ENCODE measurements at regions not wholly inside any gene's neighbourhood (a gene's known extent, or its start where the extent isn't known, plus 50 kb on each side); places are given as distances from the start of the nearest gene placed in this dataset.

GRCh38 chr12:89786177-89786810, 77.7 kb upstream of the ATP2B1 start:
- WGBS, 2 experiments = 88 to 94% methylated on average over 2 of the region's 2 CpGs
- no peaks in the 10 kb centered on the region for H3K36me3 ChIP-seq (ENCODE audit: control insufficient read depth, insufficient read depth, low read length)
- H3K4me1 ChIP-seq (ENCODE audit: control insufficient read depth, insufficient read depth, low read length) = no peaks in the 10 kb centered on the region
- no peak overlapping the region for H3K27ac ChIP-seq (ENCODE audit: insufficient read depth, low read depth, low read length, poor library complexity, severe bottlenecking)
- H3K27me3 ChIP-seq (ENCODE audit: control insufficient read depth, insufficient read depth, low read length, poor library complexity, severe bottlenecking) = no peaks in the 10 kb centered on the region
- H3K9me3 ChIP-seq (ENCODE audit: control insufficient read depth, low read length) = no peaks in the 10 kb centered on the region
- H3K4me3 ChIP-seq (ENCODE audit: insufficient read depth, low read depth, low read length) = no peak overlapping the region

- Histone ChIP-seq H3K9me3 (ENCODE audit: control insufficient read depth, low read length) (no peaks in the 10 kb centered on the region), H3K4me3 (ENCODE audit: insufficient read depth, low read depth, low read length) (no peak overlapping the region), H3K27me3 (ENCODE audit: control insufficient read depth, insufficient read depth, low read length, poor library complexity, severe bottlenecking) (no peaks in the 10 kb centered on the region), H3K36me3 (ENCODE audit: control insufficient read depth, insufficient read depth, low read length) (no peaks in the 10 kb centered on the region), H3K27ac (ENCODE audit: insufficient read depth, low read depth, low read length, poor library complexity, severe bottlenecking) (no peak overlapping the region), H3K4me1 (ENCODE audit: control insufficient read depth, insufficient read depth, low read length) (no peaks in the 10 kb centered on the region)
- WGBS, 2 experiments = 87 to 88% methylated on average over 3 of the region's 3 CpGs
These were observed 74.9 kb upstream of the ATP2B1 start for GRCh38 chr12:89783359-89784060.

GRCh38 chr12:89782807-89783206, 74.2 kb upstream of the ATP2B1 start:
- no peaks in the 10 kb centered on the region for H3K27me3 ChIP-seq (ENCODE audit: control insufficient read depth, insufficient read depth, low read length, poor library complexity, severe bottlenecking)
- H3K4me3 ChIP-seq (ENCODE audit: insufficient read depth, low read depth, low read length) = no peak overlapping the region
- no peaks in the 10 kb centered on the region for H3K36me3 ChIP-seq (ENCODE audit: control insufficient read depth, insufficient read depth, low read length)
- H3K9me3 ChIP-seq (ENCODE audit: control insufficient read depth, low read length) = no peaks in the 10 kb centered on the region
- no peak overlapping the region for H3K27ac ChIP-seq (ENCODE audit: insufficient read depth, low read depth, low read length, poor library complexity, severe bottlenecking)
- WGBS, 2 experiments = 82 to 100% methylated on average over 1 of the region's 1 CpG
- no peaks in the 10 kb centered on the region for H3K4me1 ChIP-seq (ENCODE audit: control insufficient read depth, insufficient read depth, low read length)

- Histone ChIP-seq H3K36me3 (ENCODE audit: control insufficient read depth, insufficient read depth, low read length) (no peaks in the 10 kb centered on the region), H3K9me3 (ENCODE audit: control insufficient read depth, low read length) (no peaks in the 10 kb centered on the region), H3K4me3 (ENCODE audit: insufficient read depth, low read depth, low read length) (no peak overlapping the region), H3K4me1 (ENCODE audit: control insufficient read depth, insufficient read depth, low read length) (no peaks in the 10 kb centered on the region), H3K27ac (ENCODE audit: insufficient read depth, low read depth, low read length, poor library complexity, severe bottlenecking) (no peak overlapping the region), H3K27me3 (ENCODE audit: control insufficient read depth, insufficient read depth, low read length, poor library complexity, severe bottlenecking) (no peaks in the 10 kb centered on the region)
- WGBS, 2 experiments = no CpG with 5 or more reads among the region's 2 CpGs
These were observed 73.4 kb upstream of the ATP2B1 start for GRCh38 chr12:89781946-89782550.

GRCh38 chr12:89781156-89781555, 72.5 kb upstream of the ATP2B1 start:
- Histone ChIP-seq H3K9me3 (ENCODE audit: control insufficient read depth, low read length) (no peaks in the 10 kb centered on the region), H3K4me3 (ENCODE audit: insufficient read depth, low read depth, low read length) (no peak overlapping the region), H3K4me1 (ENCODE audit: control insufficient read depth, insufficient read depth, low read length) (no peaks in the 10 kb centered on the region), H3K27me3 (ENCODE audit: control insufficient read depth, insufficient read depth, low read length, poor library complexity, severe bottlenecking) (no peaks in the 10 kb centered on the region), H3K27ac (ENCODE audit: insufficient read depth, low read depth, low read length, poor library complexity, severe bottlenecking) (no peak overlapping the region), H3K36me3 (ENCODE audit: control insufficient read depth, insufficient read depth, low read length) (no peaks in the 10 kb centered on the region)
- WGBS, 2 experiments = 97 to 100% methylated on average over 1 of the region's 1 CpG

GRCh38 chr12:89779090-89779489, 70.5 kb upstream of the ATP2B1 start:
- WGBS, 2 experiments = 100% methylated on average over 1 of the region's 1 CpG; no CpG with 5 or more reads in 1 of the 2 experiments
- H3K27me3 ChIP-seq (ENCODE audit: control insufficient read depth, insufficient read depth, low read length, poor library complexity, severe bottlenecking) = no peaks in the 10 kb centered on the region
- H3K4me1 ChIP-seq (ENCODE audit: control insufficient read depth, insufficient read depth, low read length) = no peaks in the 10 kb centered on the region
- H3K9me3 ChIP-seq (ENCODE audit: control insufficient read depth, low read length) = no peaks in the 10 kb centered on the region
- no peak overlapping the region for H3K27ac ChIP-seq (ENCODE audit: insufficient read depth, low read depth, low read length, poor library complexity, severe bottlenecking)
- no peak overlapping the region for H3K4me3 ChIP-seq (ENCODE audit: insufficient read depth, low read depth, low read length)
- no peaks in the 10 kb centered on the region for H3K36me3 ChIP-seq (ENCODE audit: control insufficient read depth, insufficient read depth, low read length)

- no peaks in the 10 kb centered on the region for H3K36me3 ChIP-seq (ENCODE audit: control insufficient read depth, insufficient read depth, low read length)
- no peaks in the 10 kb centered on the region for H3K9me3 ChIP-seq (ENCODE audit: control insufficient read depth, low read length)
- no peaks in the 10 kb centered on the region for H3K27me3 ChIP-seq (ENCODE audit: control insufficient read depth, insufficient read depth, low read length, poor library complexity, severe bottlenecking)
- WGBS, 2 experiments = 84 to 100% methylated on average over 1 to 2 of the region's 2 CpGs
- H3K27ac ChIP-seq (ENCODE audit: insufficient read depth, low read depth, low read length, poor library complexity, severe bottlenecking) = no peak overlapping the region
- H3K4me3 ChIP-seq (ENCODE audit: insufficient read depth, low read depth, low read length) = no peak overlapping the region
- no peaks in the 10 kb centered on the region for H3K4me1 ChIP-seq (ENCODE audit: control insufficient read depth, insufficient read depth, low read length)
These were observed 69.2 kb upstream of the ATP2B1 start for GRCh38 chr12:89777733-89778379.

GRCh38 chr12:89775986-89776365, 67.3 kb upstream of the ATP2B1 start:
- WGBS, 2 experiments = 91 to 98% methylated on average over 3 of the region's 3 CpGs
- Histone ChIP-seq H3K4me3 (ENCODE audit: insufficient read depth, low read depth, low read length) (no peak overlapping the region), H3K36me3 (ENCODE audit: control insufficient read depth, insufficient read depth, low read length) (no peaks in the 10 kb centered on the region), H3K27ac (ENCODE audit: insufficient read depth, low read depth, low read length, poor library complexity, severe bottlenecking) (no peak overlapping the region), H3K27me3 (ENCODE audit: control insufficient read depth, insufficient read depth, low read length, poor library complexity, severe bottlenecking) (no peaks in the 10 kb centered on the region), H3K9me3 (ENCODE audit: control insufficient read depth, low read length) (no peaks in the 10 kb centered on the region), H3K4me1 (ENCODE audit: control insufficient read depth, insufficient read depth, low read length) (no peaks in the 10 kb centered on the region)

- Histone ChIP-seq H3K4me3 (ENCODE audit: insufficient read depth, low read depth, low read length) (no peak overlapping the region), H3K4me1 (ENCODE audit: control insufficient read depth, insufficient read depth, low read length) (no peaks in the 10 kb centered on the region), H3K27me3 (ENCODE audit: control insufficient read depth, insufficient read depth, low read length, poor library complexity, severe bottlenecking) (no peaks in the 10 kb centered on the region), H3K36me3 (ENCODE audit: control insufficient read depth, insufficient read depth, low read length) (no peaks in the 10 kb centered on the region), H3K9me3 (ENCODE audit: control insufficient read depth, low read length) (no peaks in the 10 kb centered on the region), H3K27ac (ENCODE audit: insufficient read depth, low read depth, low read length, poor library complexity, severe bottlenecking) (no peak overlapping the region)
- WGBS, 2 experiments = 94 to 95% methylated on average over 5 to 6 of the region's 6 CpGs
These were observed 66.7 kb upstream of the ATP2B1 start for GRCh38 chr12:89775063-89775985.
